SK-N-SH treated with all-trans-retinoic acid at 6 μM for 48 hours (cell line): ENCODE measurements at regions not wholly inside any gene's neighbourhood (a gene's known extent, or its start where the extent isn't known, plus 50 kb on each side); places are given as distances from the start of the nearest gene placed in this dataset.

ENCODE experiments used
- ATAC-seq: fragments of 200-7000 bp; cut with Tn5 transposase; 3 replicates; pipeline ENCODE4 v1.9.1; 2020; ENCODE audit warnings: mild to moderate bottlenecking, moderate library complexity
- ARNTL ChIP-seq: fragments of 450-650 bp; formaldehyde crosslinking; IDR thresholded peaks from 2 replicates; pipeline ENCODE4 v1.5.0; 2020; ENCODE audit warnings: low read depth, mild to moderate bottlenecking, moderate library complexity, borderline replicate concordance
- BACH2 ChIP-seq: fragments of 250-450 bp; sonication (Bioruptor Pico); IDR thresholded peaks from 2 replicates; pipeline ENCODE4 v1.9.0; 2021; ENCODE audit warnings: mild to moderate bottlenecking, borderline replicate concordance
- CSDC2 ChIP-seq: fragments of 250-450 bp; sonication (Bioruptor Pico); IDR thresholded peaks from 2 replicates; pipeline ENCODE4 v1.5.0; 2020; ENCODE audit warnings: mild to moderate bottlenecking, moderate library complexity
- GLIS3 ChIP-seq: fragments of 250-450 bp; sonication (Bioruptor Pico); IDR thresholded peaks from 2 replicates; pipeline ENCODE4 v1.5.0; 2020; ENCODE audit warnings: mild to moderate bottlenecking, moderate library complexity
- ISL1 ChIP-seq: fragments of 250-450 bp; sonication (Bioruptor Pico); IDR thresholded peaks from 2 replicates; pipeline ENCODE4 v2.1.2; 2022; ENCODE audit warnings: mild to moderate bottlenecking, moderate library complexity
- OSR1 ChIP-seq: fragments of 250-450 bp; sonication (Bioruptor Pico); IDR thresholded peaks from 2 replicates; pipeline ENCODE4 v1.8.0; 2022; ENCODE audit warnings: moderate library complexity, mild to moderate bottlenecking, inconsistent platforms
- PPARA ChIP-seq: fragments of 250-450 bp; sonication (Bioruptor Pico); IDR thresholded peaks from 2 replicates; pipeline ENCODE4 v1.5.0; 2020; ENCODE audit warnings: mild to moderate bottlenecking, borderline replicate concordance
- RARB ChIP-seq: fragments of 250-450 bp; sonication (Bioruptor Pico); IDR thresholded peaks from 2 replicates; pipeline ENCODE4 v1.8.0; 2021; ENCODE audit warnings: mild to moderate bottlenecking, moderate library complexity
- SNAI2 ChIP-seq: fragments of 250-450 bp; sonication (Bioruptor Pico); IDR thresholded peaks from 2 replicates; pipeline ENCODE4 v1.5.0; 2020; ENCODE audit warnings: mild to moderate bottlenecking, moderate library complexity
- TOX ChIP-seq: fragments of 250-450 bp; sonication (Bioruptor Pico); IDR thresholded peaks from 2 replicates; pipeline ENCODE4 v1.8.0; 2021; ENCODE audit warnings: mild to moderate bottlenecking, moderate library complexity, borderline replicate concordance
- ZFP3 ChIP-seq: fragments of 250-450 bp; sonication (Bioruptor Pico); IDR thresholded peaks from 2 replicates; pipeline ENCODE4 v1.5.0; 2020; ENCODE audit warnings: mild to moderate bottlenecking, moderate library complexity
- ZFP30 ChIP-seq: fragments of 450-650 bp; formaldehyde crosslinking; IDR thresholded peaks from 2 replicates; pipeline ENCODE4 v1.5.0; 2022; ENCODE audit warnings: mild to moderate bottlenecking, moderate library complexity
- ZNF565 ChIP-seq: fragments of 450-650 bp; formaldehyde crosslinking; conservative IDR thresholded peaks from 2 replicates; pipeline ENCODE4 v1.5.0; 2020; ENCODE audit warnings: low read depth, mild to moderate bottlenecking, moderate library complexity
- ZNF70 ChIP-seq: fragments of 450-650 bp; formaldehyde crosslinking; IDR thresholded peaks from 2 replicates; pipeline ENCODE4 v1.5.0; 2020; ENCODE audit warnings: mild to moderate bottlenecking, moderate library complexity
- ZNF8 ChIP-seq: fragments of 450-650 bp; formaldehyde crosslinking; IDR thresholded peaks from 2 replicates; pipeline ENCODE4 v1.5.0; 2020; ENCODE audit warnings: mild to moderate bottlenecking, moderate library complexity
- TF ChIP-seq, protein P1 (sequence below): fragments of 250-450 bp; sonication (Bioruptor Pico); IDR thresholded peaks from 2 replicates; pipeline ENCODE4 v1.8.0; 2020; ENCODE audit warnings: mild to moderate bottlenecking, moderate library complexity, borderline replicate concordance
- TF ChIP-seq, protein P2 (sequence below): fragments of 250-450 bp; sonication (Bioruptor Pico); IDR thresholded peaks from 2 replicates; pipeline ENCODE4 v1.8.0; 2021; ENCODE audit warnings: low read depth, mild to moderate bottlenecking, moderate library complexity, borderline replicate concordance
- TF ChIP-seq, protein P3 (sequence below): fragments of 250-450 bp; sonication (Bioruptor Pico); IDR thresholded peaks from 2 replicates; pipeline ENCODE4 v1.5.1; 2021; ENCODE audit warnings: mild to moderate bottlenecking, moderate library complexity
- TF ChIP-seq, protein P4 (sequence below): fragments of 250-450 bp; sonication (Bioruptor Pico); IDR thresholded peaks from 2 replicates; pipeline ENCODE4 v1.5.0; 2020; ENCODE audit warnings: mild to moderate bottlenecking, moderate library complexity
- TF ChIP-seq, protein P5 (sequence below): fragments of 250-450 bp; sonication (Bioruptor Pico); IDR thresholded peaks from 2 replicates; pipeline ENCODE4 v1.5.1; 2020; ENCODE audit warnings: low read depth, mild to moderate bottlenecking, moderate library complexity

DNA sequence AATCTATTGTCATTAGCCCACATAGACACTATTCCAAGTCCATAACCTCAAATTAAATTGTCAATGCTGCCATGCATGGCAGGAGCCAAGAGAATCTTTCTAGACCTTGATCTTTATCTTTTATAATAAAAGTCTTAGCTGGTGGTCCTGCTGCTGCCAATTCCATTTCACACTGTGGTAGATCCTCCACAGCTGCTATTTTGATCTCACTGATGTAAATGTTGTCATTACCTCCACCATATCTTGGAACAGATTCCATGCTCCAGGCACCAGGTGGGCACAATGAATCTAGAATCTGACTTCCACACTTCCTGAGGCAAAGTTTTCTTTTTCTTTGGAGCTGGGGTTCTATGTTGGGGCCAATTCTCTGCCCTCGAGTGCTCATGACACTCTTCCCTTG lies 161.2 kb downstream of the TMTC3 start:
- TF ChIP-seq, protein P1, sequence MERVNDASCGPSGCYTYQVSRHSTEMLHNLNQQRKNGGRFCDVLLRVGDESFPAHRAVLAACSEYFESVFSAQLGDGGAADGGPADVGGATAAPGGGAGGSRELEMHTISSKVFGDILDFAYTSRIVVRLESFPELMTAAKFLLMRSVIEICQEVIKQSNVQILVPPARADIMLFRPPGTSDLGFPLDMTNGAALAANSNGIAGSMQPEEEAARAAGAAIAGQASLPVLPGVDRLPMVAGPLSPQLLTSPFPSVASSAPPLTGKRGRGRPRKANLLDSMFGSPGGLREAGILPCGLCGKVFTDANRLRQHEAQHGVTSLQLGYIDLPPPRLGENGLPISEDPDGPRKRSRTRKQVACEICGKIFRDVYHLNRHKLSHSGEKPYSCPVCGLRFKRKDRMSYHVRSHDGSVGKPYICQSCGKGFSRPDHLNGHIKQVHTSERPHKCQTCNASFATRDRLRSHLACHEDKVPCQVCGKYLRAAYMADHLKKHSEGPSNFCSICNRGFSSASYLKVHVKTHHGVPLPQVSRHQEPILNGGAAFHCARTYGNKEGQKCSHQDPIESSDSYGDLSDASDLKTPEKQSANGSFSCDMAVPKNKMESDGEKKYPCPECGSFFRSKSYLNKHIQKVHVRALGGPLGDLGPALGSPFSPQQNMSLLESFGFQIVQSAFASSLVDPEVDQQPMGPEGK (CRISPR knock-in tag), result no peak
- TF ChIP-seq OSR1, result no peak
- no peak for ATAC-seq

DNA sequence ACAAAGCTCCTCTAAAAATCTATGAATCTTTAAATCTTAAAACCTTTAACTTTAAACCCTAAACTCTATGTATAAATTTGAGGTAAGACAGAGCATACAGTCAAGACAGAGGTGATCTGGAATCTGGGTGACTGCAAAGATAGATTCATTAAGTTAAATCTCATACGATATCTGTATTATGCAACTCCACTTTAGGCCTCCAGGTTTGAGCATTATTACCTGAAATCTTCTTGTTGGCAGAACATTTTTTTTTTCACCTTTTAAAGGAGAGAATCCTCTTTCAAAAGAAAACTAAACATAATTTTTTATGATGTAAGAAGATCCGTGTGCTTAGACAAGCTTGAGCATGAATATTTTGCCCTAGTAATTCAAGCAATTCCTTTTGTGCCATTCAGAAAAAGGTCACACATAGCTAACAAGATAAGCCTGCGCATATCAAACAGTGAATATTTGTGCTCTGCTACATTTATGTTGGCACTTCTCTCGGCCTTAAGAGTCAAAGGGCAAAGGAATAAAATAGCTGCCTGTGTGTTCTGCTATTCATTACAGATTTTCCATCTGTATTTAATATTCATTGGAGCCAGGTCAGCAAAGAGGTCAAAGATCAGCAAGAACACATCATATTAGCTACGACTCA lies 163.3 kb downstream of the TMTC3 start:
- TF ChIP-seq, protein P2, sequence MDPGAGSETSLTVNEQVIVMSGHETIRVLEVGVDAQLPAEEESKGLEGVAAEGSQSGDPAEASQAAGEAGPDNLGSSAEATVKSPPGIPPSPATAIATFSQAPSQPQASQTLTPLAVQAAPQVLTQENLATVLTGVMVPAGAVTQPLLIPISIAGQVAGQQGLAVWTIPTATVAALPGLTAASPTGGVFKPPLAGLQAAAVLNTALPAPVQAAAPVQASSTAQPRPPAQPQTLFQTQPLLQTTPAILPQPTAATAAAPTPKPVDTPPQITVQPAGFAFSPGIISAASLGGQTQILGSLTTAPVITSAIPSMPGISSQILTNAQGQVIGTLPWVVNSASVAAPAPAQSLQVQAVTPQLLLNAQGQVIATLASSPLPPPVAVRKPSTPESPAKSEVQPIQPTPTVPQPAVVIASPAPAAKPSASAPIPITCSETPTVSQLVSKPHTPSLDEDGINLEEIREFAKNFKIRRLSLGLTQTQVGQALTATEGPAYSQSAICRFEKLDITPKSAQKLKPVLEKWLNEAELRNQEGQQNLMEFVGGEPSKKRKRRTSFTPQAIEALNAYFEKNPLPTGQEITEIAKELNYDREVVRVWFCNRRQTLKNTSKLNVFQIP, result no peak
- no peak for TF ChIP-seq PPARA (CRISPR knock-in tag)
- no peak for TF ChIP-seq ZNF8
- TF ChIP-seq BACH2 (CRISPR knock-in tag), result no peak
- no peak for TF ChIP-seq ZFP30
- no peak for TF ChIP-seq ISL1 (CRISPR knock-in tag)
- TF ChIP-seq TOX (CRISPR knock-in tag), result no peak
- no peak for TF ChIP-seq ZNF70 (CRISPR knock-in tag)
- no peak for TF ChIP-seq OSR1
- TF ChIP-seq ZFP3 (CRISPR knock-in tag), result no peak
- TF ChIP-seq, protein P3, sequence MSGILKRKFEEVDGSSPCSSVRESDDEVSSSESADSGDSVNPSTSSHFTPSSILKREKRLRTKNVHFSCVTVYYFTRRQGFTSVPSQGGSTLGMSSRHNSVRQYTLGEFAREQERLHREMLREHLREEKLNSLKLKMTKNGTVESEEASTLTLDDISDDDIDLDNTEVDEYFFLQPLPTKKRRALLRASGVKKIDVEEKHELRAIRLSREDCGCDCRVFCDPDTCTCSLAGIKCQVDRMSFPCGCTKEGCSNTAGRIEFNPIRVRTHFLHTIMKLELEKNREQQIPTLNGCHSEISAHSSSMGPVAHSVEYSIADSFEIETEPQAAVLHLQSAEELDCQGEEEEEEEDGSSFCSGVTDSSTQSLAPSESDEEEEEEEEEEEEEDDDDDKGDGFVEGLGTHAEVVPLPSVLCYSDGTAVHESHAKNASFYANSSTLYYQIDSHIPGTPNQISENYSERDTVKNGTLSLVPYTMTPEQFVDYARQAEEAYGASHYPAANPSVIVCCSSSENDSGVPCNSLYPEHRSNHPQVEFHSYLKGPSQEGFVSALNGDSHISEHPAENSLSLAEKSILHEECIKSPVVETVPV (CRISPR knock-in tag), result no peak
- no peak for TF ChIP-seq ZNF565
- TF ChIP-seq, protein P1 (CRISPR knock-in tag), result no peak
- TF ChIP-seq, protein P4, sequence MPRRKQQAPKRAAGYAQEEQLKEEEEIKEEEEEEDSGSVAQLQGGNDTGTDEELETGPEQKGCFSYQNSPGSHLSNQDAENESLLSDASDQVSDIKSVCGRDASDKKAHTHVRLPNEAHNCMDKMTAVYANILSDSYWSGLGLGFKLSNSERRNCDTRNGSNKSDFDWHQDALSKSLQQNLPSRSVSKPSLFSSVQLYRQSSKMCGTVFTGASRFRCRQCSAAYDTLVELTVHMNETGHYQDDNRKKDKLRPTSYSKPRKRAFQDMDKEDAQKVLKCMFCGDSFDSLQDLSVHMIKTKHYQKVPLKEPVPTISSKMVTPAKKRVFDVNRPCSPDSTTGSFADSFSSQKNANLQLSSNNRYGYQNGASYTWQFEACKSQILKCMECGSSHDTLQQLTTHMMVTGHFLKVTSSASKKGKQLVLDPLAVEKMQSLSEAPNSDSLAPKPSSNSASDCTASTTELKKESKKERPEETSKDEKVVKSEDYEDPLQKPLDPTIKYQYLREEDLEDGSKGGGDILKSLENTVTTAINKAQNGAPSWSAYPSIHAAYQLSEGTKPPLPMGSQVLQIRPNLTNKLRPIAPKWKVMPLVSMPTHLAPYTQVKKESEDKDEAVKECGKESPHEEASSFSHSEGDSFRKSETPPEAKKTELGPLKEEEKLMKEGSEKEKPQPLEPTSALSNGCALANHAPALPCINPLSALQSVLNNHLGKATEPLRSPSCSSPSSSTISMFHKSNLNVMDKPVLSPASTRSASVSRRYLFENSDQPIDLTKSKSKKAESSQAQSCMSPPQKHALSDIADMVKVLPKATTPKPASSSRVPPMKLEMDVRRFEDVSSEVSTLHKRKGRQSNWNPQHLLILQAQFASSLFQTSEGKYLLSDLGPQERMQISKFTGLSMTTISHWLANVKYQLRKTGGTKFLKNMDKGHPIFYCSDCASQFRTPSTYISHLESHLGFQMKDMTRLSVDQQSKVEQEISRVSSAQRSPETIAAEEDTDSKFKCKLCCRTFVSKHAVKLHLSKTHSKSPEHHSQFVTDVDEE, result no peak
- TF ChIP-seq CSDC2 (CRISPR knock-in tag), result no peak
- no peak for TF ChIP-seq GLIS3 (CRISPR knock-in tag)
- no peak for TF ChIP-seq SNAI2
- TF ChIP-seq RARB (CRISPR knock-in tag), result no peak
- TF ChIP-seq, protein P5, sequence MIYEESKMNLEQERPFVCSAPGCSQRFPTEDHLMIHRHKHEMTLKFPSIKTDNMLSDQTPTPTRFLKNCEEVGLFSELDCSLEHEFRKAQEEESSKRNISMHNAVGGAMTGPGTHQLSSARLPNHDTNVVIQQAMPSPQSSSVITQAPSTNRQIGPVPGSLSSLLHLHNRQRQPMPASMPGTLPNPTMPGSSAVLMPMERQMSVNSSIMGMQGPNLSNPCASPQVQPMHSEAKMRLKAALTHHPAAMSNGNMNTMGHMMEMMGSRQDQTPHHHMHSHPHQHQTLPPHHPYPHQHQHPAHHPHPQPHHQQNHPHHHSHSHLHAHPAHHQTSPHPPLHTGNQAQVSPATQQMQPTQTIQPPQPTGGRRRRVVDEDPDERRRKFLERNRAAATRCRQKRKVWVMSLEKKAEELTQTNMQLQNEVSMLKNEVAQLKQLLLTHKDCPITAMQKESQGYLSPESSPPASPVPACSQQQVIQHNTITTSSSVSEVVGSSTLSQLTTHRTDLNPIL (CRISPR knock-in tag), result no peak
- no peak for TF ChIP-seq ARNTL (CRISPR knock-in tag)
- ATAC-seq, result no peak
